ENCODE measurements at regions not wholly inside any gene's neighbourhood (a gene's known extent, or its start where the extent isn't known, plus 50 kb on each side); places are given as distances from the start of the nearest gene placed in this dataset.

DNA sequence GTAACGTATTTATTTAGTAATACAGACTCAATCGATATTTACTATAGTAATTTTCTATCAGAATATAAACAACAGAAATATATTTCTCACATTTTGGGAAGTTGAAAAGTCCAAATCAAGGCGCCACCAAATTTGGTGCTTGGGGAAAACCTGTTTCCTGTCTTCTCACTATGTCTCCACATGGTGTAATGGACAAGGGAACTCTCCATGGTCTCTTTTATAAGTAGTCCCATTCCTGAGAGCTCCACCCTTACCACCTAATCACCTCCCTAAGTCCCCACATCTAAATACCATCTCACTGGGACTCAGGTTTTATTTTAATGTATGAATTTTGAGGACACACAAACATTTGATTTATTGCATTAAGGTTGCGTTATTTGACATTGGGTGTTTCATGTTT, 848.0 kb downstream of the LTN1 start:
- no peak for ATAC-seq
- H3K27me3 Mint-ChIP-seq (ENCODE audit: insufficient read depth, low read depth, poor library complexity), result no peaks in the 10 kb centered on the region
- TF ChIP-seq JUNB (IDR thresholded peaks at IDR 0.05; ENCODE audit: unreplicated experiment), result no peak
- no peak for TF ChIP-seq NANOG (IDR thresholded peaks at IDR 0.05; ENCODE audit: borderline replicate concordance)
- TF ChIP-seq, protein P1, sequence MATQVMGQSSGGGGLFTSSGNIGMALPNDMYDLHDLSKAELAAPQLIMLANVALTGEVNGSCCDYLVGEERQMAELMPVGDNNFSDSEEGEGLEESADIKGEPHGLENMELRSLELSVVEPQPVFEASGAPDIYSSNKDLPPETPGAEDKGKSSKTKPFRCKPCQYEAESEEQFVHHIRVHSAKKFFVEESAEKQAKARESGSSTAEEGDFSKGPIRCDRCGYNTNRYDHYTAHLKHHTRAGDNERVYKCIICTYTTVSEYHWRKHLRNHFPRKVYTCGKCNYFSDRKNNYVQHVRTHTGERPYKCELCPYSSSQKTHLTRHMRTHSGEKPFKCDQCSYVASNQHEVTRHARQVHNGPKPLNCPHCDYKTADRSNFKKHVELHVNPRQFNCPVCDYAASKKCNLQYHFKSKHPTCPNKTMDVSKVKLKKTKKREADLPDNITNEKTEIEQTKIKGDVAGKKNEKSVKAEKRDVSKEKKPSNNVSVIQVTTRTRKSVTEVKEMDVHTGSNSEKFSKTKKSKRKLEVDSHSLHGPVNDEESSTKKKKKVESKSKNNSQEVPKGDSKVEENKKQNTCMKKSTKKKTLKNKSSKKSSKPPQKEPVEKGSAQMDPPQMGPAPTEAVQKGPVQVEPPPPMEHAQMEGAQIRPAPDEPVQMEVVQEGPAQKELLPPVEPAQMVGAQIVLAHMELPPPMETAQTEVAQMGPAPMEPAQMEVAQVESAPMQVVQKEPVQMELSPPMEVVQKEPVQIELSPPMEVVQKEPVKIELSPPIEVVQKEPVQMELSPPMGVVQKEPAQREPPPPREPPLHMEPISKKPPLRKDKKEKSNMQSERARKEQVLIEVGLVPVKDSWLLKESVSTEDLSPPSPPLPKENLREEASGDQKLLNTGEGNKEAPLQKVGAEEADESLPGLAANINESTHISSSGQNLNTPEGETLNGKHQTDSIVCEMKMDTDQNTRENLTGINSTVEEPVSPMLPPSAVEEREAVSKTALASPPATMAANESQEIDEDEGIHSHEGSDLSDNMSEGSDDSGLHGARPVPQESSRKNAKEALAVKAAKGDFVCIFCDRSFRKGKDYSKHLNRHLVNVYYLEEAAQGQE (IDR thresholded peaks at IDR 0.05; ENCODE audit: unreplicated experiment), result no peak
- TF ChIP-seq STAT1 (IDR thresholded peaks at IDR 0.05; ENCODE audit: unreplicated experiment), result no peak
- no peak for TF ChIP-seq EZH2 (IDR thresholded peaks at IDR 0.05; ENCODE audit: low read depth, unreplicated experiment)
- TF ChIP-seq, protein P2, sequence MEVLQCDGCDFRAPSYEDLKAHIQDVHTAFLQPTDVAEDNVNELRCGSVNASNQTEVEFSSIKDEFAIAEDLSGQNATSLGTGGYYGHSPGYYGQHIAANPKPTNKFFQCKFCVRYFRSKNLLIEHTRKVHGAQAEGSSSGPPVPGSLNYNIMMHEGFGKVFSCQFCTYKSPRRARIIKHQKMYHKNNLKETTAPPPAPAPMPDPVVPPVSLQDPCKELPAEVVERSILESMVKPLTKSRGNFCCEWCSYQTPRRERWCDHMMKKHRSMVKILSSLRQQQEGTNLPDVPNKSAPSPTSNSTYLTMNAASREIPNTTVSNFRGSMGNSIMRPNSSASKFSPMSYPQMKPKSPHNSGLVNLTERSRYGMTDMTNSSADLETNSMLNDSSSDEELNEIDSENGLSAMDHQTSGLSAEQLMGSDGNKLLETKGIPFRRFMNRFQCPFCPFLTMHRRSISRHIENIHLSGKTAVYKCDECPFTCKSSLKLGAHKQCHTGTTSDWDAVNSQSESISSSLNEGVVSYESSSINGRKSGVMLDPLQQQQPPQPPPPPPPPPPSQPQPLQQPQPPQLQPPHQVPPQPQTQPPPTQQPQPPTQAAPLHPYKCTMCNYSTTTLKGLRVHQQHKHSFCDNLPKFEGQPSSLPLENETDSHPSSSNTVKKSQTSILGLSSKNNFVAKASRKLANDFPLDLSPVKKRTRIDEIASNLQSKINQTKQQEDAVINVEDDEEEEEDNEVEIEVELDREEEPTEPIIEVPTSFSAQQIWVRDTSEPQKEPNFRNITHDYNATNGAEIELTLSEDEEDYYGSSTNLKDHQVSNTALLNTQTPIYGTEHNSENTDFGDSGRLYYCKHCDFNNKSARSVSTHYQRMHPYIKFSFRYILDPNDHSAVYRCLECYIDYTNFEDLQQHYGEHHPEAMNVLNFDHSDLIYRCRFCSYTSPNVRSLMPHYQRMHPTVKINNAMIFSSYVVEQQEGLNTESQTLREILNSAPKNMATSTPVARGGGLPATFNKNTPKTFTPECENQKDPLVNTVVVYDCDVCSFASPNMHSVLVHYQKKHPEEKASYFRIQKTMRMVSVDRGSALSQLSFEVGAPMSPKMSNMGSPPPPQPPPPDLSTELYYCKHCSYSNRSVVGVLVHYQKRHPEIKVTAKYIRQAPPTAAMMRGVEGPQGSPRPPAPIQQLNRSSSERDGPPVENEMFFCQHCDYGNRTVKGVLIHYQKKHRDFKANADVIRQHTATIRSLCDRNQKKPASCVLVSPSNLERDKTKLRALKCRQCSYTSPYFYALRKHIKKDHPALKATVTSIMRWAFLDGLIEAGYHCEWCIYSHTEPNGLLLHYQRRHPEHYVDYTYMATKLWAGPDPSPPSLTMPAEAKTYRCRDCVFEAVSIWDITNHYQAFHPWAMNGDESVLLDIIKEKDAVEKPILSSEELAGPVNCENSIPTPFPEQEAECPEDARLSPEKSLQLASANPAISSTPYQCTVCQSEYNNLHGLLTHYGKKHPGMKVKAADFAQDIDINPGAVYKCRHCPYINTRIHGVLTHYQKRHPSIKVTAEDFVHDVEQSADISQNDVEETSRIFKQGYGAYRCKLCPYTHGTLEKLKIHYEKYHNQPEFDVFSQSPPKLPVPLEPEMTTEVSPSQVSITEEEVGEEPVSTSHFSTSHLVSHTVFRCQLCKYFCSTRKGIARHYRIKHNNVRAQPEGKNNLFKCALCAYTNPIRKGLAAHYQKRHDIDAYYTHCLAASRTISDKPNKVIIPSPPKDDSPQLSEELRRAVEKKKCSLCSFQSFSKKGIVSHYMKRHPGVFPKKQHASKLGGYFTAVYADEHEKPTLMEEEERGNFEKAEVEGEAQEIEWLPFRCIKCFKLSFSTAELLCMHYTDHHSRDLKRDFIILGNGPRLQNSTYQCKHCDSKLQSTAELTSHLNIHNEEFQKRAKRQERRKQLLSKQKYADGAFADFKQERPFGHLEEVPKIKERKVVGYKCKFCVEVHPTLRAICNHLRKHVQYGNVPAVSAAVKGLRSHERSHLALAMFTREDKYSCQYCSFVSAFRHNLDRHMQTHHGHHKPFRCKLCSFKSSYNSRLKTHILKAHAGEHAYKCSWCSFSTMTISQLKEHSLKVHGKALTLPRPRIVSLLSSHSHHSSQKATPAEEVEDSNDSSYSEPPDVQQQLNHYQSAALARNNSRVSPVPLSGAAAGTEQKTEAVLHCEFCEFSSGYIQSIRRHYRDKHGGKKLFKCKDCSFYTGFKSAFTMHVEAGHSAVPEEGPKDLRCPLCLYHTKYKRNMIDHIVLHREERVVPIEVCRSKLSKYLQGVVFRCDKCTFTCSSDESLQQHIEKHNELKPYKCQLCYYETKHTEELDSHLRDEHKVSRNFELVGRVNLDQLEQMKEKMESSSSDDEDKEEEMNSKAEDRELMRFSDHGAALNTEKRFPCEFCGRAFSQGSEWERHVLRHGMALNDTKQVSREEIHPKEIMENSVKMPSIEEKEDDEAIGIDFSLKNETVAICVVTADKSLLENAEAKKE (CRISPR knock-in tag; IDR thresholded peaks at IDR 0.05), result no peak
- TF ChIP-seq ZNF331 (CRISPR knock-in tag; IDR thresholded peaks at IDR 0.05; ENCODE audit: low read depth), result no peak
- TF ChIP-seq EZH2phosphoT487 (IDR thresholded peaks at IDR 0.05; ENCODE audit: unreplicated experiment), result no peak
- TF ChIP-seq, protein P3, sequence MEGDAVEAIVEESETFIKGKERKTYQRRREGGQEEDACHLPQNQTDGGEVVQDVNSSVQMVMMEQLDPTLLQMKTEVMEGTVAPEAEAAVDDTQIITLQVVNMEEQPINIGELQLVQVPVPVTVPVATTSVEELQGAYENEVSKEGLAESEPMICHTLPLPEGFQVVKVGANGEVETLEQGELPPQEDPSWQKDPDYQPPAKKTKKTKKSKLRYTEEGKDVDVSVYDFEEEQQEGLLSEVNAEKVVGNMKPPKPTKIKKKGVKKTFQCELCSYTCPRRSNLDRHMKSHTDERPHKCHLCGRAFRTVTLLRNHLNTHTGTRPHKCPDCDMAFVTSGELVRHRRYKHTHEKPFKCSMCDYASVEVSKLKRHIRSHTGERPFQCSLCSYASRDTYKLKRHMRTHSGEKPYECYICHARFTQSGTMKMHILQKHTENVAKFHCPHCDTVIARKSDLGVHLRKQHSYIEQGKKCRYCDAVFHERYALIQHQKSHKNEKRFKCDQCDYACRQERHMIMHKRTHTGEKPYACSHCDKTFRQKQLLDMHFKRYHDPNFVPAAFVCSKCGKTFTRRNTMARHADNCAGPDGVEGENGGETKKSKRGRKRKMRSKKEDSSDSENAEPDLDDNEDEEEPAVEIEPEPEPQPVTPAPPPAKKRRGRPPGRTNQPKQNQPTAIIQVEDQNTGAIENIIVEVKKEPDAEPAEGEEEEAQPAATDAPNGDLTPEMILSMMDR (conservative IDR thresholded peaks at IDR 0.05; ENCODE audit: low read depth in 2 of 2), result no peak
- no peak for TF ChIP-seq POLR2AphosphoS5 (IDR thresholded peaks at IDR 0.05; ENCODE audit: low read depth)
- TF ChIP-seq ZNF114 (CRISPR knock-in tag; IDR thresholded peaks at IDR 0.05), result no peak
- no peak for TF ChIP-seq CREB1 (CRISPR knock-in tag; IDR thresholded peaks at IDR 0.05; ENCODE audit: low read depth)
- TF ChIP-seq, protein P4, sequence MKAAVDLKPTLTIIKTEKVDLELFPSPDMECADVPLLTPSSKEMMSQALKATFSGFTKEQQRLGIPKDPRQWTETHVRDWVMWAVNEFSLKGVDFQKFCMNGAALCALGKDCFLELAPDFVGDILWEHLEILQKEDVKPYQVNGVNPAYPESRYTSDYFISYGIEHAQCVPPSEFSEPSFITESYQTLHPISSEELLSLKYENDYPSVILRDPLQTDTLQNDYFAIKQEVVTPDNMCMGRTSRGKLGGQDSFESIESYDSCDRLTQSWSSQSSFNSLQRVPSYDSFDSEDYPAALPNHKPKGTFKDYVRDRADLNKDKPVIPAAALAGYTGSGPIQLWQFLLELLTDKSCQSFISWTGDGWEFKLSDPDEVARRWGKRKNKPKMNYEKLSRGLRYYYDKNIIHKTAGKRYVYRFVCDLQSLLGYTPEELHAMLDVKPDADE (IDR thresholded peaks at IDR 0.05), result no peak

More for the DNA sequence above, 848.0 kb downstream of the LTN1 start:
- Histone ChIP-seq H3K79me2 (replicated peaks; ENCODE audit: insufficient read depth) (no peaks in the 10 kb centered on the region), H2AFZ (no peak overlapping the region), H3K27ac (ENCODE audit: low read depth) (no peak overlapping the region), H3K4me1 (ENCODE audit: insufficient read depth) (no peaks in the 10 kb centered on the region), H3F3A (replicated peaks; ENCODE audit: low read depth) (no peaks in the 10 kb centered on the region), H3K36me3 (ENCODE audit: insufficient read depth) (no peaks in the 10 kb centered on the region), H3K27me3 (ENCODE audit: insufficient read depth) (no peaks in the 10 kb centered on the region), H3K4me2 (no peak overlapping the region), H3K9me2 (ENCODE audit: insufficient read depth) (0 out of 2 replicates have a peak, but pooled peaks cover 3% of the 10 kb centered on the region), H3K4me3 (no peak overlapping the region), H4K20me1 (replicated peaks; ENCODE audit: insufficient read depth) (no peaks in the 10 kb centered on the region)
- no peaks in the 10 kb centered on the region for H3K9me3 Mint-ChIP-seq
- no peak for DNase-seq (ENCODE audit: low spot score)
- no peaks in the 10 kb centered on the region; the same call in 2 of the 3 replicates for H3K4me1 Mint-ChIP-seq
- H3K27ac Mint-ChIP-seq, result no peak overlapping the region
- H3K4me3 Mint-ChIP-seq, result no peak overlapping the region
- H3K36me3 Mint-ChIP-seq (ENCODE audit: low read depth), result no peaks in the 10 kb centered on the region

Data from GM23338 (cell line).